ENCODE measurements at regions not wholly inside any gene's neighbourhood (a gene's known extent, or its start where the extent isn't known, plus 50 kb on each side); places are given as distances from the start of the nearest gene placed in this dataset.

- H3K27me3 ChIP-seq (replicated peaks; ENCODE audit: control insufficient read depth, insufficient read depth, low read length), result no peaks in the 10 kb centered on the region
- CTCF ChIA-PET, result no interaction called here
- no peaks in the 10 kb centered on the region for H3K4me1 ChIP-seq
- no TSS peak for BruUV-seq (replicated peaks)
- H3K36me3 Mint-ChIP-seq (ENCODE audit: insufficient read depth, unreplicated experiment), result no peaks in the 10 kb centered on the region
- no peaks in the 10 kb centered on the region for H3K9me3 Mint-ChIP-seq (ENCODE audit: unreplicated experiment)
- H3K27me3 Mint-ChIP-seq (ENCODE audit: insufficient read depth, unreplicated experiment), result peaks cover 7% of the 10 kb centered on the region
- no peaks in the 10 kb centered on the region for H3K4me1 Mint-ChIP-seq (ENCODE audit: low read depth, unreplicated experiment)
- no peak overlapping the region for H3K4me3 ChIP-seq (ENCODE audit: low read depth, low read length)
- intact Hi-C loops (cut with micrococcal nuclease; ENCODE audit: unreplicated experiment), result no loop called here
- no peaks in the 10 kb centered on the region for H3K9me3 ChIP-seq
- no peak for DNase-seq
- H3K4me3 Mint-ChIP-seq (ENCODE audit: unreplicated experiment), result no peak overlapping the region
- H3K36me3 ChIP-seq (ENCODE audit: control insufficient read depth, insufficient read depth, low read length), result no peaks in the 10 kb centered on the region
- TF ChIP-seq, protein P1, sequence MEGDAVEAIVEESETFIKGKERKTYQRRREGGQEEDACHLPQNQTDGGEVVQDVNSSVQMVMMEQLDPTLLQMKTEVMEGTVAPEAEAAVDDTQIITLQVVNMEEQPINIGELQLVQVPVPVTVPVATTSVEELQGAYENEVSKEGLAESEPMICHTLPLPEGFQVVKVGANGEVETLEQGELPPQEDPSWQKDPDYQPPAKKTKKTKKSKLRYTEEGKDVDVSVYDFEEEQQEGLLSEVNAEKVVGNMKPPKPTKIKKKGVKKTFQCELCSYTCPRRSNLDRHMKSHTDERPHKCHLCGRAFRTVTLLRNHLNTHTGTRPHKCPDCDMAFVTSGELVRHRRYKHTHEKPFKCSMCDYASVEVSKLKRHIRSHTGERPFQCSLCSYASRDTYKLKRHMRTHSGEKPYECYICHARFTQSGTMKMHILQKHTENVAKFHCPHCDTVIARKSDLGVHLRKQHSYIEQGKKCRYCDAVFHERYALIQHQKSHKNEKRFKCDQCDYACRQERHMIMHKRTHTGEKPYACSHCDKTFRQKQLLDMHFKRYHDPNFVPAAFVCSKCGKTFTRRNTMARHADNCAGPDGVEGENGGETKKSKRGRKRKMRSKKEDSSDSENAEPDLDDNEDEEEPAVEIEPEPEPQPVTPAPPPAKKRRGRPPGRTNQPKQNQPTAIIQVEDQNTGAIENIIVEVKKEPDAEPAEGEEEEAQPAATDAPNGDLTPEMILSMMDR (IDR thresholded peaks at IDR 0.05; ENCODE audit: insufficient read depth in 1 of 2, low read depth in 1 of 2, low read length in 1 of 2, severe bottlenecking in 1 of 2, unreplicated experiment in 1 of 2), result no peak
- POLR2A ChIA-PET, result no interaction called here
- H3K27ac Mint-ChIP-seq (ENCODE audit: unreplicated experiment), result no peak overlapping the region
These were observed 781.2 kb downstream of the MTRR start for GRCh38 chr5:8650186-8650585.

DNA sequence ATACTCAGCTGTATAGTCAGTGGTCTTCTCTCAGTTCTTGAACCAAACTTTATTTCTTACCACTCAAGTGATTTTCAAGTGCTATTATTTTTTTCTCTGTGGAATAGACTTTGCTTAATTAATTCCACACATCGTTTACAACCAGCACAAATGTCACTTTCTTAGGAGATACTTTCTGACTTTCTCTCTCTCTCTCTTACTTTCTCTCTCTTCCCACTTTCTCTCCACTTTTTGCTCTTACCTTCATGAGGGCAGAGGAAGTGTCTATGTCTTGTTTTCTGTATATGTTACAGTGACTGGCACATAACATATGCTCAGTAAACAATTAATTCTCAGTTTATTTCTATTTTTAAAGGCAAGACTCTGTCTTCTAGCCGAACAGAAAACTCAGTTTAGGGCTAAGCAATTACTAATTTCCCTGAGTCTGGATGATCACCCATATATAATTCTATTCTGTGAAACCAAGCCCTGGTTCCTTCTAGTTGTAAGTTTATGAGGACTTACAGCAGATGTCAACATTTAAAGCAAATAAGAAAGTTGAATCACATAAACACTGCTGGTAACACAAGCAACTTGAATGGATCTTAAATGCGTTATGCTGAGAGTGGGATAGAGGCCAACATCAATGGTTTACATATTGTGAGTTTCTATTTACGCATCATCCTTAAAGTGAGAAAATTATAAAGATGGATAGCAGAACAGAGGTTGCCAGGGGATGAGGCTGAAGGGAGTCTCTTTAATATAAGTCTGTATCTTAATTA, 791.4 kb downstream of the MTRR start:
- Mint-ChIP-seq H3K4me3 (ENCODE audit: unreplicated experiment) (no peak overlapping the region), H3K36me3 (ENCODE audit: insufficient read depth, unreplicated experiment) (no peaks in the 10 kb centered on the region), H3K9me3 (ENCODE audit: unreplicated experiment) (no peaks in the 10 kb centered on the region), H3K4me1 (ENCODE audit: low read depth, unreplicated experiment) (no peaks in the 10 kb centered on the region), H3K27me3 (ENCODE audit: insufficient read depth, unreplicated experiment) (peaks cover 14% of the 10 kb centered on the region), H3K27ac (ENCODE audit: unreplicated experiment) (no peak overlapping the region)
- TF ChIP-seq, protein P1 (IDR thresholded peaks at IDR 0.05; ENCODE audit: insufficient read depth in 1 of 2, low read depth in 1 of 2, low read length in 1 of 2, severe bottlenecking in 1 of 2, unreplicated experiment in 1 of 2), result no peak
- Histone ChIP-seq H3K36me3 (ENCODE audit: control insufficient read depth, insufficient read depth, low read length) (no peaks in the 10 kb centered on the region), H3K27me3 (replicated peaks; ENCODE audit: control insufficient read depth, insufficient read depth, low read length) (no peaks in the 10 kb centered on the region; the same call in 1 of the 2 replicates), H3K4me3 (ENCODE audit: low read depth, low read length) (no peak overlapping the region), H3K9me3 (no peaks in the 10 kb centered on the region), H3K4me1 (no peaks in the 10 kb centered on the region)
- CTCF ChIA-PET, result no interaction called here
- intact Hi-C loops (cut with micrococcal nuclease; ENCODE audit: unreplicated experiment), result no loop called here
- POLR2A ChIA-PET, result no interaction called here
- BruUV-seq (replicated peaks), result no TSS peak
- DNase-seq, result no peak

GRCh38 chr5:8663374-8663773, 794.4 kb downstream of the MTRR start:
- no peaks in the 10 kb centered on the region for H3K36me3 ChIP-seq (ENCODE audit: control insufficient read depth, insufficient read depth, low read length)
- ChIA-PET CTCF (no interaction called here), POLR2A (no interaction called here)
- H3K4me3 ChIP-seq (ENCODE audit: low read depth, low read length), result no peak overlapping the region
- no peak for DNase-seq
- Mint-ChIP-seq H3K9me3 (ENCODE audit: unreplicated experiment) (no peaks in the 10 kb centered on the region), H3K4me3 (ENCODE audit: unreplicated experiment) (no peak overlapping the region), H3K36me3 (ENCODE audit: insufficient read depth, unreplicated experiment) (no peaks in the 10 kb centered on the region), H3K27ac (ENCODE audit: unreplicated experiment) (no peak overlapping the region), H3K27me3 (ENCODE audit: insufficient read depth, unreplicated experiment) (peaks cover 11% of the 10 kb centered on the region), H3K4me1 (ENCODE audit: low read depth, unreplicated experiment) (no peaks in the 10 kb centered on the region)
- no peaks in the 10 kb centered on the region for H3K4me1 ChIP-seq
- H3K9me3 ChIP-seq, result no peaks in the 10 kb centered on the region
- TF ChIP-seq, protein P1 (IDR thresholded peaks at IDR 0.05; ENCODE audit: insufficient read depth in 1 of 2, low read depth in 1 of 2, low read length in 1 of 2, severe bottlenecking in 1 of 2, unreplicated experiment in 1 of 2), result no peak
- H3K27me3 ChIP-seq (replicated peaks; ENCODE audit: control insufficient read depth, insufficient read depth, low read length), result no peaks in the 10 kb centered on the region; the same call in 1 of the 2 replicates
- no TSS peak for BruUV-seq (replicated peaks)
- intact Hi-C loops (cut with micrococcal nuclease; ENCODE audit: unreplicated experiment), result no loop called here

Measured in Caco-2 (cell line).